ENCODE measurements at regions not wholly inside any gene's neighbourhood (a gene's known extent, or its start where the extent isn't known, plus 50 kb on each side); places are given as distances from the start of the nearest gene placed in this dataset.

GRCh38 chr3:107124885-107125284, 252.4 kb upstream of the CCDC54 start:
- Histone ChIP-seq H3K36me3 (ENCODE audit: control insufficient read depth, insufficient read depth, low read length) (no peaks in the 10 kb centered on the region), H3K27me3 (ENCODE audit: control insufficient read depth, insufficient read depth, low read length) (0 out of 2 replicates have a peak, but pooled peaks cover 2% of the 10 kb centered on the region), H3K4me3 (ENCODE audit: low read depth, low read length) (no peak overlapping the region)
- ChIA-PET CTCF (interaction anchor here (0.6 kb wide), 1 partner anchor 77 kb away, joined by 3 read pairs; no protein-coding TSS in a partner anchor), POLR2A (no interaction called here)
- no peak for TF ChIP-seq CTCF (IDR thresholded peaks at IDR 0.05; ENCODE audit: insufficient read depth, low read depth, low read length)
- peak; percentile 15 for DNase-seq (ENCODE audit: low read depth)

- ChIA-PET POLR2A (no interaction called here), CTCF (no interaction called here)
- no peak for TF ChIP-seq CTCF (IDR thresholded peaks at IDR 0.05; ENCODE audit: insufficient read depth, low read depth, low read length)
- no peak overlapping the region for H3K4me3 ChIP-seq (ENCODE audit: low read depth, low read length)
- H3K36me3 ChIP-seq (ENCODE audit: control insufficient read depth, insufficient read depth, low read length) = no peaks in the 10 kb centered on the region
- 0 out of 2 replicates have a peak, but pooled peaks cover 2% of the 10 kb centered on the region for H3K27me3 ChIP-seq (ENCODE audit: control insufficient read depth, insufficient read depth, low read length)
- no peak for DNase-seq (ENCODE audit: low read depth)
These were observed 248.3 kb upstream of the CCDC54 start for GRCh38 chr3:107128946-107129345.

GRCh38 chr3:107130089-107130700, 247.0 kb upstream of the CCDC54 start:
- Histone ChIP-seq H3K36me3 (ENCODE audit: control insufficient read depth, insufficient read depth, low read length) (no peaks in the 10 kb centered on the region), H3K27me3 (ENCODE audit: control insufficient read depth, insufficient read depth, low read length) (0 out of 2 replicates have a peak, but pooled peaks cover 2% of the 10 kb centered on the region), H3K4me3 (ENCODE audit: low read depth, low read length) (no peak overlapping the region)
- ChIA-PET POLR2A (no interaction called here), CTCF (no interaction called here)
- no peak for DNase-seq (ENCODE audit: low read depth)
- no peak for TF ChIP-seq CTCF (IDR thresholded peaks at IDR 0.05; ENCODE audit: insufficient read depth, low read depth, low read length)

- Histone ChIP-seq H3K4me3 (ENCODE audit: low read depth, low read length) (no peak overlapping the region), H3K27me3 (ENCODE audit: control insufficient read depth, insufficient read depth, low read length) (no peaks in the 10 kb centered on the region), H3K36me3 (ENCODE audit: control insufficient read depth, insufficient read depth, low read length) (no peaks in the 10 kb centered on the region)
- ChIA-PET POLR2A (no interaction called here), CTCF (no interaction called here)
- no peak for DNase-seq (ENCODE audit: low read depth)
- no peak for TF ChIP-seq CTCF (IDR thresholded peaks at IDR 0.05; ENCODE audit: insufficient read depth, low read depth, low read length)
These were observed 244.6 kb upstream of the CCDC54 start for GRCh38 chr3:107132674-107133073.

GRCh38 chr3:107133891-107134290, 243.3 kb upstream of the CCDC54 start:
- CTCF ChIA-PET = interaction anchor here (0.7 kb wide), 1 partner anchor 16 kb away, joined by 3 read pairs; no protein-coding TSS in a partner anchor
- POLR2A ChIA-PET = no interaction called here
- TF ChIP-seq CTCF (IDR thresholded peaks at IDR 0.05; ENCODE audit: insufficient read depth, low read depth, low read length) = no peak
- no peak for DNase-seq (ENCODE audit: low read depth)
- H3K27me3 ChIP-seq (ENCODE audit: control insufficient read depth, insufficient read depth, low read length) = no peaks in the 10 kb centered on the region
- no peak overlapping the region for H3K4me3 ChIP-seq (ENCODE audit: low read depth, low read length)
- no peaks in the 10 kb centered on the region for H3K36me3 ChIP-seq (ENCODE audit: control insufficient read depth, insufficient read depth, low read length)
